ENCODE measurements at regions not wholly inside any gene's neighbourhood (a gene's known extent, or its start where the extent isn't known, plus 50 kb on each side); places are given as distances from the start of the nearest gene placed in this dataset.

DNA sequence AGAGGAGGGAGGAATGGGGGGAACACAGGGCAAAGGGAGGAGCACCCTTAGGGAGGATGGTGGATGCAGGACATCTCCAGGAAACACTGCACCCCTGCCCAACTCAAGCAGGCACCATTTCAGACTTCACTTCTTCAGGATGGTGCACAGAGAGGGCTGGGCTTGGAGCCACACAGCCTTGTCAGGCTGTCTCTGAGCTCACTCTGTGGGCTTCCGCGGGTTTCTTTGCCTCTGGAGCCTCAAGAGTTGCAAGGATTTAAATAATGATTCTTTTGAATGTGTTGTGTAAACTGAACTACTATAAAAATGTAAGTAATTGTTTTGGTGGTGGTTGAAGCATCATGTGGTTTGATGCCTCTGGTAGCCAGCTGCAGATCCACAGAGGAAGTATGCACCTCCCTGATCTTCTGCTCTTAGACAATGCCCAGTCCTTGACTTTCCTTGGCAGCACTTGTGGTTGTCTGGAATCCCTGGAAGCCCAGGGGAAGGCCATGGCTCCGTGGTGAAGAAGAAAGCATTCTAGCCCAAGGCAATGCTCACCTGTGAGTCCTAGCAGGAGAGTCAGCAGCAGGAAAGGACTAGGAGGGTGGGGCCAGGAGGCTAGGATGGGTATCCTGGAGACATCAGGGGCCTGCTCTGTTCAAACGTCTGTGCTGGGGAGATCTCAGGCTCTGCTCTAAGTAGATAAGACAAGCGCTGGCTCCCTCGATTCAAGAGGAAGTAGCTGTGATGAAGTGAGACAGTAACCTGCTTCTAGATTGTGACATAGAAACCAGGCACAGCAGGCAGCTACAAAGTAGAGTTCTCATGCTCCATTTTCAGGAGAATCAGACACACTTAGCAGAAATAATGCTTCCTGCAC, 50.2 kb upstream of the SIRPG start:
- no peak for DNase-seq

All from right forelimb (tissue), 1 donor.